Pancreas (tissue), 10 donors: ENCODE measurements at regions not wholly inside any gene's neighbourhood (a gene's known extent, or its start where the extent isn't known, plus 50 kb on each side); places are given as distances from the start of the nearest gene placed in this dataset.

Source experiments
- ATAC-seq, 4 donors: fragments of 200-7000 bp; cut with Tn5 transposase; one replicate each; pipeline versions ENCODE4 v1.8.0 to v1.9.1; 2020; ENCODE audit warnings: mild to moderate bottlenecking in 4 of 4, moderate library complexity in 4 of 4
- DNase-seq, 6 donors: peaks; one replicate each; pipeline ENCODE4 v3.0.0-alpha.2; 2020
- FAIRE-seq: peaks from 2 replicates; lab custom pipeline; 2012; peaks lifted over from hg19 to GRCh38; lab: Jason Lieb, UNC
- H3K27ac ChIP-seq, 4 donors: fragments of 200-600 bp; sonication (generic); 1 replicate in 3 of 4; 2 replicates in 1 of 4; pipeline versions ENCODE4 v1.5.0 to v1.8.0; 2020
- H3K27me3 ChIP-seq, 4 donors: fragments of 200-600 bp; one replicate each; pipeline ENCODE4 v1.8.0; 2021
- H3K36me3 ChIP-seq, 3 donors: fragments of 200-600 bp; sonication (generic) in 1 of 3; one replicate each; pipeline versions ENCODE4 v1.5.0 to v1.8.0; 2020 to 2021
- H3K4me1 ChIP-seq, 3 donors: fragments of 200-600 bp; one replicate each; pipeline ENCODE4 v1.8.0; 2021
- H3K4me3 ChIP-seq, 4 donors: fragments of 200-600 bp; sonication (generic) in 2 of 4; one replicate each; pipeline versions ENCODE4 v1.5.0 to v1.8.0; 2020 to 2021
- H3K9me3 ChIP-seq, 4 donors: fragments of 200-600 bp; one replicate each; pipeline ENCODE4 v1.8.0; 2021
- CTCF ChIP-seq, 4 donors: fragments of 200-600 bp; sonication (generic) in 3 of 4; IDR thresholded peaks; one replicate each; pipeline versions ENCODE4 v1.5.0 to v1.8.0; 2021; ENCODE audit warnings: antibody characterized with exemption in 4 of 4
- WGBS, 2 donors: extraction: QIAGEN DNeasy Blood & Tissue Kit; methylation state at CpG; one replicate each; pipeline ENCODE4 v1.1.7; 2013; 5-methylcytosine and 5-hydroxymethylcytosine counted together
- intact Hi-C, 3 donors: fragments of 100-400 bp; cut with DNase I; formaldehyde crosslinking; loops; one replicate each; pipeline versions ENCODE4 v1.11.1 to v1.14.2; 2022
- donor health status: healthy with polysubstance abuse.
- donor health status: DM: no; HTN: no; CAD: no; lungs with moderate emphysema.
- donor health status: DM: no; HTN: no; CAD: no.
- donor health status: control.
- donor health status: control.
- donor health status: Bipolar disorder and iron deficiency.
- donor health status: DM: yes; HTN: yes; CAD: no.
- donor health status: DM: no; HTN: no; CAD: no.
- donor health status: DM: no; HTN: no; CAD: no.
- donor health status: DM: yes; HTN: yes; CAD: no.

DNA sequence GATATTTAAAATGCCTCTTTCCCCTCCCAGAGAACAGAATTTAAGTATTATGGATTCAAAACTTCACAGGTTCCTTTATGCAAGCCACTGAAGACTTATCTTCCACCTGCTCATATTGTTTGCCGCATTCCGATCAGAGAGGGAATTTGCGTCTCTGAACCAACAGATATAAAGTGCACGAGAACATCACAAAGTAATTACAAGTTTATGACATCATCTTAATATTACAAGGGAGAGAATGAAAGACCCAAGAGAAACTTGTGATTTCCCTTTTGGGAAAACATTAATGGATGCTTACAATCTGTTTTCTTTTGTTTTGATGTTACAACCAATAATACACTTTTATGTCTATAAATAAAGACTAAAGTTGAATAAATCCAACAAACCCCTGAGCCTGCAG, 631.0 kb downstream of the BCL11A start:
- no peak overlapping the region for H3K27ac ChIP-seq
- H3K4me3 ChIP-seq = no peak overlapping the region
- no peak for ATAC-seq
- TF ChIP-seq CTCF (IDR thresholded peaks at IDR 0.05) = no peak
- no peak for FAIRE-seq
- no peak for DNase-seq
- H3K4me1 ChIP-seq = no peaks in the 10 kb centered on the region
- no peaks in the 10 kb centered on the region for H3K9me3 ChIP-seq
- WGBS, 2 donors = 95 to 97% methylated on average over 4 of the region's 4 CpGs
- H3K27me3 ChIP-seq = no peaks in the 10 kb centered on the region
- no peaks in the 10 kb centered on the region for H3K36me3 ChIP-seq
- intact Hi-C loops = no loop called here

DNA sequence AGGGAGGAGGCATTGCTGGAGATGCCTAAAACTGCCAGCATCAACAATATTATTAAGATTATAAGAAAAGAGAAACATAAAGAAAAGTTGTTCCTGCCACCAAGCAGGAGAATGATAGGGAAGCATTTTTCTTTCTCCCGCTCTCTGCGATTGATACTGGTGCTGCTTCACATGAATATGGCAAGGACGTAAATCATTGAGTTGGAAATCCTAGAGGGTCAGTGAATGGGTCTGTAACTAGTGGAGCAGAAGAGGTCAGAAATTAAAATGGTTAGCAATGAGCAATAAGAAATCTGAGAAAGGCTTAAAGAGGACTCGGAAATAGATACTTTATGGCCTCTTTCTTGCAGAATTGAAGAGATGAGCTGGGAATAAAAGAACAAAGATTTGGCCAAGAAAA, 631.7 kb downstream of the BCL11A start:
- Histone ChIP-seq H3K4me3 (no peak overlapping the region), H3K4me1 (no peaks in the 10 kb centered on the region), H3K36me3 (no peaks in the 10 kb centered on the region), H3K9me3 (no peaks in the 10 kb centered on the region), H3K27me3 (no peaks in the 10 kb centered on the region), H3K27ac (no peak overlapping the region)
- intact Hi-C loops = no loop called here
- ATAC-seq (no peak), DNase-seq (no peak), FAIRE-seq (no peak)
- 92 to 98% methylated on average over 4 of the region's 4 CpGs for WGBS, 2 donors
- no peak for TF ChIP-seq CTCF (IDR thresholded peaks at IDR 0.05)

- no peak for TF ChIP-seq CTCF (IDR thresholded peaks at IDR 0.05)
- FAIRE-seq = no peak
Measured at GRCh38 chr2:59920961-59921360, 632.5 kb downstream of the BCL11A start.

DNA sequence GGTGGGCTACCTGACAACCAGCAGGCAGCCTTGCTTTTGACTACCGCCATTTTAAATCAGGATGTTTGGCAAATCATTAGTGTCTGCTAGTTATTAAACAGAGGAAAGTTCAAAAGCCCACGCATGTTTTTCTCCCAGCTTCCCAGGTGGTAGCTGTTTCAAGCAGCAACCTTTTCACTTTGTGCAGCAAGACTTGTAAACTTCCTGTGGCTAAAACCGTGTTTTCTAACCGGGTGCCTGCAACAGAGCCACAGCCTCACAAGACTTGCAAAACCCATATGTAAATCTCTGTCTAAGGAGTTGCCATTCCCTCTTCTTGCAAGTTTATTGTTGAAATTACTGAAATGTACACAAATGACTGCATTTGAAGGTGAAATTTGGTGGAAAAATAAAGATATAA, 633.1 kb downstream of the BCL11A start:
- Histone ChIP-seq H3K4me1 (no peaks in the 10 kb centered on the region), H3K9me3 (no peaks in the 10 kb centered on the region), H3K36me3 (no peaks in the 10 kb centered on the region), H3K27ac (no peak overlapping the region), H3K27me3 (no peaks in the 10 kb centered on the region), H3K4me3 (no peak overlapping the region)
- 64 to 69% methylated on average over 4 of the region's 4 CpGs for WGBS, 2 donors
- FAIRE-seq = no peak
- ATAC-seq = no peak
- no peak for DNase-seq
- no peak for TF ChIP-seq CTCF (IDR thresholded peaks at IDR 0.05)
- intact Hi-C loops = no loop called here

More at GRCh38 chr2:59920961-59921360, 632.5 kb downstream of the BCL11A start:
- Histone ChIP-seq H3K27me3 (no peaks in the 10 kb centered on the region), H3K36me3 (no peaks in the 10 kb centered on the region), H3K4me3 (no peak overlapping the region), H3K9me3 (no peaks in the 10 kb centered on the region), H3K4me1 (no peaks in the 10 kb centered on the region), H3K27ac (no peak overlapping the region)
- 53 to 54% methylated on average over 4 of the region's 4 CpGs for WGBS, 2 donors
- ATAC-seq = peak in 2 of 4 donors; percentile 42 to 47
- no peak for DNase-seq
- intact Hi-C loops = no loop called here

- Histone ChIP-seq H3K27ac (no peak overlapping the region), H3K36me3 (no peaks in the 10 kb centered on the region), H3K4me3 (no peak overlapping the region), H3K27me3 (no peaks in the 10 kb centered on the region), H3K4me1 (no peaks in the 10 kb centered on the region), H3K9me3 (no peaks in the 10 kb centered on the region)
- TF ChIP-seq CTCF (IDR thresholded peaks at IDR 0.05) = no peak
- 78 to 86% methylated on average over 1 of the region's 1 CpG for WGBS, 2 donors
- ATAC-seq (no peak), FAIRE-seq (no peak), DNase-seq (no peak)
- intact Hi-C loops = no loop called here
Measured at GRCh38 chr2:59919579-59919978, 633.9 kb downstream of the BCL11A start.
